HG02840 (cell line): ENCODE measurements at regions not wholly inside any gene's neighbourhood (a gene's known extent, or its start where the extent isn't known, plus 50 kb on each side); places are given as distances from the start of the nearest gene placed in this dataset.
"Not testable (repeated sequence)": the region's sequence is repeated elsewhere in the genome, so short reads cannot be mapped to it uniquely, and the experiment has no call there.

Experiments used
- ATAC-seq: cut with Tn5 transposase; IDR thresholded peaks from one replicate; pipeline ENCODE4 v1.9.1; 2021; ENCODE audit warnings: mild to moderate bottlenecking, moderate library complexity, moderate number of reproducible peaks; ENCODE audit not compliant: unreplicated experiment, low FRiP score

DNA sequence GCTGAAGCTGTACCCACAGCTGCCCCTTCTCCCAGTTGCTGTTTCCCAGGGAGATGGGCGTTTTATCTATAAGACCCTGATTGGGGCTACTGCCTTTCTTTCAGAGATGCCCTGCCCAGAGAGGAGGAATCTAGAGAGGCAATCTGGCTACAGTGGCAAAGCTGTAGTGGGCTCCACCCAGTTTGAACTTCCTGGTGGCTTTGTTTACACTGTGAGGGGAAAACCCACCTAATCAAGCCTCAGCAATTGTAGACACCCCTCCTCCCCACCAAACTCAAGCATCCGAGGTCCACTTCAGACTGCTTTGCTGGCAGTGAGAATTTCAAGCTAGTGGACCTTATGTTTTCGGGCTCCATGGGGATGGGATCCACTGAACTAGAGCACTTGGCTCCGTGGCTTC lies 240.4 kb upstream of the AFF2 start:
- no peak for ATAC-seq

DNA sequence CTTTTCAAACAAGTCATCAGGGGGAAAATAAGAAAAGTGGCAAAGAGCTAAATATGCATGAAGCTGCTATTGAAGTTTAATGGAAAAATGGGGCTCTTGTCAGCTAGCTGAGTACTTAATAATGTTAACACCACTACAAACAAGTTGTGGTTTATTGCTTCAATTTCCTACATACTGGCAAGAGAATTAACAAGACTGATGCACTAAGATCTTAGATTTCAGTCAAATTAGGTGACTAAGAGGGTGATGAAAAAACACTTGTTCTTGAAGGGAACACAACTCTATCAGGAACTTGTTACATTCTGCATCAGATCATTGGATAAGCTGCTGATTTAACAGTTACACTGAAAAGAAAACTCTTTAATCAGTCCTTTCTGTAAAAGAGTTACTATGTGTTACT lies 234.6 kb upstream of the AFF2 start:
- ATAC-seq = no peak

DNA sequence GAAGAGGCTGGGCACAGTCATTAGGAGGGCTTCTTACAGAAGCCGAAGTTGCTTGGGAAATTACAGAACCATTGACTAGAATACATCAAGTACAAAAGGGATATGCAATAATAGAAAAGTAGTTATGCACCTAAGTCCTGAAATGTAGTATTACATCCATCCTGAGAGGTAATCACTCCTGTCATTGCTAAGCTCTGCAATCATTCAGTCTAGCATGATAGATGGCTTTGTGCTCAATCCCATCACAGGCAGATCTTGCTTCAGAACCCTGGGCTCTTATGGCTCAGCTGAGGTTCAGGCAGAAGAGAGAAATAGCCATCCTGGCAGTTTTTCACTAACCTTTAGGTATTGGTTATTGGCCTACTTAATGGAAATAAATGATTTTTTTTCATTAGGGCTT lies 231.7 kb upstream of the AFF2 start:
- no peak for ATAC-seq

DNA sequence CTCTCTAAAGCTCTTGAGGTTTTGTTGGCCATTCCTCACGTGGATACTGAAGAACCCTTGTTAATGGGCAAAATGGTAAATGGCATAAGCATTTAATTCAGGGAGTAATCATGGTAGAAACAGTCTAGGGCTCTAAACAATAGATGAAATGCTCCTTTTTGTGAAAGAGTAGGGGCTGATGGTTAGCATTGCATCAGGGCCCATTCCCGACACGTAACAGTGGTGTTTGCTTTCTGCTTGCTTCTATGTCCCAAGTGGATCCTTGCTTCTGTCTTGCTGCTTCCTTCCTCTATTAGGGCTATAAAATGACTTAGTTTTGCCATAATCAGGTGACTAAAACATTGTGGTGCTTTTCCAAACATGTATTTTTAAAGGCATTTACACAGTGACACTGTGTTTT lies 230.9 kb upstream of the AFF2 start:
- no peak for ATAC-seq

DNA sequence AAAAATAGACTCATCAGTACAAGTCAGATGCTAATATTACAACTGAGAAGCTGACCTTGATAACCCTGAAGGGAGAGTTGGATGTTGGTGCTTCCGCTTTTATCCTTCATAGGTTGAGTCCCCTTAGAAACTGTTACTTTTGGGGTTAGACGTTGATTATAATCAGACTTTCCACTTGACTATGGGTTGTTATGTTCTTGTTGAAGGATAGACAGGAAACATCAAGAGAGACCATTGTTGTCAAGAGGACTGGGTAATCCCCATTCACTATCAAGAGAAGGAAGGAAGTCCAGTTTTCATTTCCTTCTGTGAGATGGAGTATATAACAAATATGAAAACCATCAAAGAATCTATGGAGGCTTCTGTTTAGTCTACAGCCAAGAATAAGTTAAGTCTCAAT lies 229.9 kb upstream of the AFF2 start:
- ATAC-seq = no peak

DNA sequence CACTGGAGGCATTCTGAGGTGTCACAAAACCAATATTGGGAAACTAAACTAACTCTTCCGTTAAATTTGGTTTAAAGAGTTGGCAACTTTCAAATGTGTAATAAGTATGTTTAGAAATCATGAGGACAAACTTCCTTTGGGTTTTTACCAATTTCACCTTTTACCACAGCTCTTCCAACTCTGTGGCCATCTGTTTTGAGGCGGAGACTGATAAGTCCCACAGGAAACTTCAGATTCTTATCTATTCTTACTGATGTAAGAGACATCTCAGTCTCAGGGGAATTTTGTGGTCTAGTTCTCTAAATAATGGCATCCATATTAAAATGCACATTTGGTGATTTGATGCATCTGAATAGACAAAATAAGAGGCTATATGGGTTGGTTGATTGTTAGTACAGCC lies 229.2 kb upstream of the AFF2 start:
- no peak for ATAC-seq

DNA sequence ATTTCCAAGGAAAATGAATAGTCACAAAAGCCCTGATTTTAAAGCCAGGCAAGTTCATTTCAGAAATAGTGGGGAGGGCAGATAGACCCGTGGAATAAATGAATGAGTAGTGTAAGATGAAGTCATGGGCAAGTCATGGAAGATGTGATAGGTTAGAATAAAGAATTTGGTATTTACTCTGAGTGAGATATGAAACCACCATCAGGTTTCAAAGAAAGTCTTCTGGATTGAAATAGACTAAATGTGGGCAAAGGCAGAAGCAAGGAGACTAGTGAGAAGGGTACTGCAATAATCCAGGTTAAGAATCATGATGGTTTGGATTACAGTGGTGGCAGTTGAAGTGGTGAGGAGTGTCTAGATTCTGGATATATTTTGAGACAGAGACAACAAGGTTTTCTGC lies 218.5 kb upstream of the AFF2 start:
- no peak for ATAC-seq

DNA sequence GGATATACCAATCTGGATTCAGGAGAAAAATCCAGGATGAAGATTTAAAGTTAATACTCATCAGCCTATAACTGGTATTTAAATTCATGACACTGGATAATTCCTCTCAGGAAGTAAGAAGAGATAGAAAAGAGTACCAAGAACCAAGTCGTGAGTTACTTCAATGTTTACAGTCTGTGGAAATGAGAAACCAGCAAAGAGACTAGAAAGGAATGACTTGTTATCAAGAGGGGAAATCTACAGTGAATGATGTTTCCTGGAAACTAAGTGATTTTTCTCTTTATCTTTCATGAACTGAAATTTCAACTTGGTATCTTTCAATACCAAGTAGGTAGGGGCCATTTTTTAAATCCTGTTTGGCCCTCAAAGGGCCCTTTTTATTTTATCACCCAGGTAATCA lies 217.9 kb upstream of the AFF2 start:
- no peak for ATAC-seq

DNA sequence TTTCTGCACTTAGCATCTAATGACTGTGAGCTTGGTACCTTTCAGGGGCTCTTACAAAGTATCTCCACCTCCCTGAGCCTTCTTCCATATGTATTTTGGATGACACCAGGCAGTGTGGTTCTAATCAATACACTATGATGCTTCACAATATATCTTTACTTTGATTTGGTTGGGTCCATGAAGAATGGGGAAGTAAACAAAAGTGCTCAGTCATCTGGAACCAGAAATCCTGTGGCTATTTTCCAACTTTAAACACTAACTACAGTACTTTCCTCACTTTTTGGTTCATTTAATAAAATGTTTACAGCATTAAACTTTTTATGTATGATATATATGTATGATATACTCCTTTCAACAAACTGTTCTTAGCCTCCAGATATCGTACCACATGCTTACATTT lies 216.4 kb upstream of the AFF2 start:
- no peak for ATAC-seq

DNA sequence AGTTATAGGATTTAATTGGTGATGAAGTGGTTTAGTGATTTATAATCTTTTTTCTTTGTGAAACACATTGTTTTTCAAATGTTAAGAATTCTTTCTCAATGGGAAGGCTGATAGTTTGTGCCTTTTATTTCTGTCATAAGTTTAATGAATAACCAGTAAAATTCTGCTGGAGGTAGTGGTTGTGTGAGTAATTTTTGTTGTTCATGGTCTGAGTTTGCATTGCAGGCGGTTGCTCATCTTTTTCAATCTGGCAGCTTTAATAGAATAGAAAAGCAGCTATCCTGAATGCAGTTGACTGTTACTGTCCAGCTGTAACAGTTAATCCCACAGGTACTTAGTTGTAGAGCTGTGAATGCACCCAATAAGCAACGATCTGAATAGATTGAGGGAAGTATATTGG lies 215.6 kb upstream of the AFF2 start:
- no peak for ATAC-seq

DNA sequence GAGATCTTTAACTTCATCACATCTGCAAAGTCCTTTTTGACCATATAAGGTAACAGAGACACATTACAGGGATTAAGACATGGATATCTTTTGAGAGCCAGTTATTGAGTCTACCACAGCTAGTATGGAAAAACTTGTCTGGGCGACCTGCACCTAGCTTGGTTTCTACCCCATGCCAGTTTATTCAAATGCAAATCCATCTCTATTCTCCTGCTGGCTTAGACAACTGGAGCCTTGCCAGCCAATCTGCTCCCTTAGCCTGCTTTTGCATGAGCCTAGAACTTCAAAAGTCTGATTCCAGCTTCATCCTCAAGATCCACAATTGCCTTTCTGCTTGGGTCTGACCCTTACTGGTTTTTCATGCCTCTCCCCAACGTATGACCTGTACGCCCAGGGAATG lies 212.0 kb upstream of the AFF2 start:
- ATAC-seq = no peak

DNA sequence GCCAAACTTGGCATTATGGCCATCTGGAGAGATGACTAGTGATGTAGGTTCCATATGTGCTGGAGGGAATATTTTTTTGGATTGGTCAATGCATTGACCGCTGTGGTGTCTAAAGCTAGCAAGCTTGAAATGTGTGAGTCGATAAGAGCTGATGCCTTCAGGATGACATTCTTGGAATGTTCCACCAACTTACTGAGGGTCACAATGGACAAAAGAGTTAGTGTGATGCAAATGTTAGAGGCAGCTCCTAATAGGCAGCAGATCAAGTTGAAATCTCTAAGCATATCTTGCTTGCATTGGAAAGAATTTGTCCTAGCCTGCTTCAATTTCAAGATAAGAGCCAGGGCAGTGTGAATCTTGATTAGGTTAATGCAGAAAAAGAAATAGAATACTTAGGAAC lies 210.4 kb upstream of the AFF2 start:
- ATAC-seq = no peak

DNA sequence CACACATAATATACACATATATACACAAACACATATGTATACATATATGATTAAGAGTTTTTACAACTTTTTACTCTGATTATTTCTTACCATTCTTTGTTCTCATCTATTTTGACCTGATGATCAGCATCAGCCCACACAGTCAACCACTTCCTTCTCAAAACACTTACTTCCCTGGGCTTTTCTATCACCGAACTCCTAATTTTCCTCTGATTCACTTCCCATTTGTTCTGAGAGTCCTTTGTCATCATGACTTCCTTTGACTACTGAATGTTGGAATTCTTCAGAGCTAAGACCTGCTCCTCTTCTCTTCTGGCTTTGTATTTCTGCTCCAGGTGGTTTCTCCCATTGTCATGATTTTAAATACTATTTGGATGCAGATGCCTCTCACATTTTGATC lies 209.5 kb upstream of the AFF2 start:
- ATAC-seq = no peak

DNA sequence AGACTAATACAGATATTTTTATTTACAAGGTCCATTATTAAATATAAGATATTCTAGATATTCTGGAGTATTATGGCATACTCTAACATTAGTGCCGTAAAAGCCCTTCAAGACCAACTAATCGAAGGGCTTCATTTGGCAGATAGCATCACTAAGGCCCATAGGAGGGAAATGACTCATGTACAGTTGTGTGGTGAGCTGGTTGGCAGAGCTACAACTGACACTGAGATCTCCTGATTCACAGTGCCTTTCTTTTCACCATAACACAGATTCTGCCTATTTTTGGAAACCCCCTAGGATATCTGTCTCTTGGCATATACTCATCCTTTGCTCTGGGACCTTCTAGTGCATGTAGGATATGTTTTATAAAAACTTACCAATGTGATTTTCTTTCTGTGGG lies 201.7 kb upstream of the AFF2 start:
- ATAC-seq = no peak

DNA sequence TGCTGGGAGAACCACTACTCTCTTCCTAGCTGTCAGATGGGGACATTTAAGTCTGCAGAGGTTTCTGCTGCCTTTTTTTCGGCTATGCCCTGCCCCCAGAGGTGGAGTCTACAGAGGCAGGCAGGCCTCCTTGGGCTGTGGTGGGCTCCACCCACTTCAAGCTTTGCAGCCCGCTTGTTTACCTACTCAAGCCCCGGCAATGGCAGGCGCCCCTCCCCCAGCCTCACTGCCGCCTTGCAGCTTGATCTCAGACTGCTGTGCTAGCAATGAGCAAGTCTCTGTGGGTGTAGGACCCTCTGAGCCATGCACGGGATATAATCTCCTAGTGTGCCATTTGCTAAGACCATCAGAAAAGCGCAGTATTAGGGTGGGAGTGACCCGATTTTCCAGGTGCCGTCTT lies 195.2 kb upstream of the AFF2 start:
- ATAC-seq = not testable (repeated sequence)

DNA sequence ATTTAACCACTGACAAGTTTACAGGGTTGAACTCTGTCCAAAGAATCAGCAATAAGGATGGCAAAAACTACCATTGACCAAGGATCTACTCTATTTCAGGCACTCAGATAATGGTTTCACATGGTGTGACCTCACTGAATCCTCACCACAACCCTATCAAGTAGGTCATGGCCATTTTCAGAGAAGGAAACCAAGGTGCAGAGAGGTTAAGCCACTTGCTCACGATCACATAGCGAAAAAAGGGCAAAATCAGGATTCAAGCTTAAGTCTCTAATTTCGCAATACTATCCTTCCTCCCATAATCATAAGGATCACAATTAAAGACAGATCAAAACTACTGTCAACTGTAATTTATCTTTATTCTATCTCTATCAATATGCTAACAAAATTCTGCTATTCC lies 191.0 kb upstream of the AFF2 start:
- ATAC-seq = no peak

DNA sequence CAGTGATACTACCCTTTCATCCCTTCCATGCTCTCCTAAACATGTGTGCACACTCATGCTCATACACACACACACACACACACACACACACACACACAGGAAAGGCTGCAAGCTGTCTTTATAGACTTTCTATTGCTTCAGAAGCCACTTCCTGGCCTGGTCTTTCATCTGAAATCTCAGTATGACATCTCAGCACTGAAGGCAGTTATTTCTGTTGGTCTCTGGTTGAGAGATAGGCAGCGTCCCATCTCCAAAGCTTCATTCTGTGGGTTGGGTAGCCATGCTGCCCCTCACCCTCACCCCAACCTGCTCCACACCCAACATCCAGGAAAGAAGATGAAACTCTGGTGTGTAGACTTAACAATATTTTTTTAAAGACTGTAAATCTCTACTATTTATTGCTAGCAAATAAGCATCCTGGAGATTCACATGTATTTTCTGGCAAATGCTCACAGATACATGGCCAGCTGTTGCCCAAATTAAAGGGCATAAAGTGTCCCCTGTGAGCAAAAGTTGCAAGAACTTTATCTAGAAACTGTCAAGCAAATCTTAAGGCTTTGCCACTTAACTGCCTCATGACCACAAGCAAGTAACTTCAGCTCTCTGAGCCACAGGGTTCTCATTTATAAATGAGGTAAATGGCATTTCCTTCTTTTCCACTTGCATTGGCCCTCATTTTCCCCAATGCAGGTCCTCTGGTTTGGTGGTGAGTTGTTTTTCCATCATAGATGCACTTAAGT lies 189.8 kb upstream of the AFF2 start:
- ATAC-seq = no peak

DNA sequence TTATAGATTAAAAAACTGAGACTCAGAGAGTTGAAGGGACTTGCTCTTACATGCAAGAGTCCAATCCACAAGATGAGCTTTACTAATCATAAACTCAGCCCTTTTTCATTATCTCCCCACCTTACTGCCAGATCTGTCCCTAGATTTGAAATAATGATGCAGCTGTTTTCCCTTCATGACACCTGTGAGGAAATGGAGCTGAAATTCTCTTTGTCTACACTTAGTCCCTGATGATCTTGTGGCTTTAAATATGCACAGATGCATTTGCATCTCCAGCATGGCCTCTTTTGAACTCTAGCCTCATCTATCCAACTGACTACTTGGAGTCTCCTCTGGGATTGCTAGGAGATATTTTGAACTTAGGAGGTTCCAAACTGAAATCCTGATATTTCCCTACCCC lies 188.9 kb upstream of the AFF2 start:
- no peak for ATAC-seq

DNA sequence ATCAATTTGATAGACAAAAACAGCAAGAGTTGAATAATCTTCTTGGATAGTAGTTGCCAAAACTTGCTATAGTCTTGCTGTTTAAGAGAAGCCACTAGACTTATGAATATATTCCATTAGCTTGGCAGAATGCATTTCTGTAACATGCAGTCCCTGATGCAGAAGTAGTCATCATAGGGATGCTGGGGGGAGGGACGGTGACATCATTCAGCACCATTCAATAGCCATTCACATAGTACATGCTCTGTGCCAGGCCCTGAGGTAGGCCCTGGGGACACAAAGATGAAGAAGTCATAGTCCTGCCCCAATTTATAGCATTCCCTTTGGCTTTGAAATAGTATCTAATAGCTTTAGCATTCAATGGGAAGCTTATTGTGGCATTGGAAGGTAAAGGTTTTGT lies 185.5 kb upstream of the AFF2 start:
- ATAC-seq = no peak

DNA sequence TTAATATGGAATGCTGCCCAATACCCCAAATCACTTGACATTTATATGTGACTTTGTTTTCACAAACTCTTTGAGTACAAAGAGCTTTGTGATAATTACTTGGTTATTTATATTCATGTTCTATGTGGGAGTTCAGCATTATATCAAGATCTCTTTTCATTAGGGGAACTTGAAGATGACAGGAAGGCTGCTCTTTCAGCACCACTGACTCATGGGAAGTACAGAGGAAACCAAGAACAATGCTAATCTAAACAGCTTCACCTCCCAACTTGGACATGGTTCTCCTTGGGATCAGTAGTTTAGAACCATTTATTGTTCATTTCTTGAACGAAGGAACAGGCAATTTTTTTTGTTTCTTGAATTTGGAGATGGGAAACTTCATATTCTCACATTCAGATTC lies 184.0 kb upstream of the AFF2 start:
- no peak for ATAC-seq

DNA sequence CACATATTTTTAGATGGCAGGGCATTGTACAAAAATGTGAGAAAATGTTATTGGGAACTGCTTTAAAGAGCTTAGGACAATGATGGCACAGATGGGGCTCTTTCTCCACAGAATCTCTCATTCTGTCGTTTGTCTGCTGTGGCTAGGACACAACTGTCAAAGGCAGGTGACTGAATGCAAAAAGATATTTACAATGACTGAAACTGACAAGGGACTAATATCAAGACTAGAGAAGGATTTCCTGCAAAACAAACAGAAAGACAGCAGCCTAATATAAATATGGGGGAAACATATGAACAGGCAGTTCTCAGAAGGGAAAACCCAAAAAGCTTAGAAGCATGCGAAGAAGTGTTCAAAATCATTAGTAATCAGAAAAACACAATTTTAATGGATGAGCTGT lies 177.5 kb upstream of the AFF2 start:
- ATAC-seq = no peak

DNA sequence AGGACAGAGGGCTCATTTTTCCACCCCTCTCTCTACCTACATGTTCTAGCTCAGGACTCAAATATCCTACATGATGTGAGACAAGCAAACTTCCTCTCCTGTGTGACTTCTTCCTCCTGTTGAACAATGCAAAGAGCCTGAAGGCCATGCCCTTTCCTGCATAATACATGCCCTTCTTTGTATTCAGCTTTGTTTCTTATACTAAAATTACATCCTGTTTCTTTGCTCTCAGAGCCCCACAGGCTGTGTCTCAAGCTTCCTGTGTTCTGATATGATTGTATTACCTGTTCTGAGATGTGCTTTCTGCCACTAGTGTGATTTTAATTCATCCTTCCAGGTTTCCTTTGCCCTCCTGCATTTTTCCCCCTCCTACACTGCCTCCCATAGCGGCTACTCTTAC lies 166.4 kb upstream of the AFF2 start:
- no peak for ATAC-seq

DNA sequence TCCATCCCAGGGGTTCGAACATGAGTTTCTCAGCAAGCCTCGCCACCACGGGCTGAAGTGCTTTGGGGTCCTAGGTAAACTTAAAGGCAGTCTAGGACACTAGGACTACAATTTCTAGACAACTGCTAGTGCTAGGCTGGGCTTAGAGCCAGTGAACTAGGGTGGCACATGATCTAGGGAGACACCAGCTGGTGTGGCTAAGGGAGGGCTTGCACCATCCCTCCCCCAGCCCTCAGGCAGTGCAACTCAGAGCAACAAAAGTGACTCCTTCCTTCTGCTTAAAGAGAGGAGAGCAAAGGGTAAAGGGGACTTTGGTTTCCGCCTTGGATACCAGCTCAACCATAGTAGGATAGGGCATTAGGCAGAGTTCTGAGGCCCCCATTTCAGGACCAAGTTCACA lies 162.5 kb upstream of the AFF2 start:
- no peak for ATAC-seq
